NCI-H1930 (cell line): ENCODE measurements at regions not wholly inside any gene's neighbourhood (a gene's known extent, or its start where the extent isn't known, plus 50 kb on each side); places are given as distances from the start of the nearest gene placed in this dataset.
"Not testable (repeated sequence)": the region's sequence is repeated elsewhere in the genome, so short reads cannot be mapped to it uniquely, and the experiment has no call there.

Source experiments
- DNase-seq, 2 experiments: peaks; one replicate each; lab custom pipeline; 2025; lab: John Stamatoyannopoulos, UW

GRCh38 chr3:180743813-180744590, 64.7 kb upstream of the CCDC39 start:
- DNase-seq = peak; percentile 89 to 93

- no peak for DNase-seq
These were observed 68.6 kb upstream of the CCDC39 start for GRCh38 chr3:180747805-180748361.

- DNase-seq = no peak
These were observed 70.0 kb upstream of the CCDC39 start for GRCh38 chr3:180749322-180749721.

DNA sequence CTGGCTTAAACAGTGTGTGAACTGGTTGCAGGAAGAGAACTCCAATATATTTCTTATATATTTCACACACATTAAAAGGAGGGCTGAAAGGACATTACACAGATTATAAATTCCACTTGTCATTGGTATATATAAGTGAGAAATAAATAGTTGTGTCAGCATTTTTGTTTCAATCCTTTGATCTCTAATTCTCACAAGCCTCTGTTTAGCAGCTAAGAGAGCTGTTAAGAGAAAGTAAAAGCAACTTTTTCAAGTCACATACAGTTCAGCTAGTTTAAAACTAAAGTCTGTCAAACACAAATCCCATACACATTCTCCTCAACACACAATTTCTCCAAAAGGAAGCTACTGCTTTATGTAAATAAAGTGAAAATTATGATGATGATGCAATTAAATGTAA, 70.5 kb upstream of the CCDC39 start:
- DNase-seq = no peak

- DNase-seq = no peak
These were observed 76.3 kb upstream of the CCDC39 start for GRCh38 chr3:180755556-180755955.

- DNase-seq = no peak
These were observed 83.6 kb upstream of the CCDC39 start for GRCh38 chr3:180762866-180763265.

GRCh38 chr3:180764481-180764880, 85.2 kb upstream of the CCDC39 start:
- DNase-seq = no peak

- DNase-seq = no peak
These were observed 91.3 kb upstream of the CCDC39 start for GRCh38 chr3:180770639-180771038.

- DNase-seq = no peak
These were observed 97.1 kb upstream of the CCDC39 start for GRCh38 chr3:180776433-180776832.

DNA sequence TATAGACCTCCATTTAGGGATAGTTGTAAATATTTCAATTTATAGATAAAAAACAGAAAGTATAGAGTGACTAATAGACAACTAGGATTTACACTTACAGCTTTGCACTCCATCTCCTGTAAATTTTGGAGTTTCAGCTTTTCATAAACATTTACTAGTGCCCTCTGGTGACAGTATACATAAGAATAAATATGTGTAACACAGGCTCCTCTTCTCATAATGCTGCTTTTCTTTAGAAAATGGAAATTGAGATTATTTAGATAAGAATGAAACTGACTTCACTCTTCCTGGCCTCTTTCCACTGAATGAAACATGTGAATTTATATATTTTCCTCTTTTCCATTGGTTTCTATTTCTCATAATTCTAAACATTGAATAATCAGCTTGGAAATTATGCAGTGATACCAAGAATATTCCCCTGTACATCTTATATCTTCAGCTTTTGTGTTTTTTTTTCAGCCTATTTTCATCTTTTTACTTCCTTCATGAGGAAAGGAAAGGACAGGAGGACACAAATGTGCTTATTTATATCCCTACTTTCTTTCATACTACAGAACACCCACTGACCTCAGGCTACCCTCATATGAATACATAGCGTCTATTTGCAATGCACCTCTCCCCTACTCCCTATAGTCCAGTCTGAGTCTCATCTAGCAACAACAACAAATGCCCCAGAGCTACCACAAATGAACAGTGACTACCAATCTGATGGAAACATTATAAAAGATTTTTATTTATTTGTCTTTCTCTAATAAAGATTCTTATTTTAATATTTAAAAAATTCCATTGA, 103.1 kb upstream of the CCDC39 start:
- DNase-seq = no peak

DNA sequence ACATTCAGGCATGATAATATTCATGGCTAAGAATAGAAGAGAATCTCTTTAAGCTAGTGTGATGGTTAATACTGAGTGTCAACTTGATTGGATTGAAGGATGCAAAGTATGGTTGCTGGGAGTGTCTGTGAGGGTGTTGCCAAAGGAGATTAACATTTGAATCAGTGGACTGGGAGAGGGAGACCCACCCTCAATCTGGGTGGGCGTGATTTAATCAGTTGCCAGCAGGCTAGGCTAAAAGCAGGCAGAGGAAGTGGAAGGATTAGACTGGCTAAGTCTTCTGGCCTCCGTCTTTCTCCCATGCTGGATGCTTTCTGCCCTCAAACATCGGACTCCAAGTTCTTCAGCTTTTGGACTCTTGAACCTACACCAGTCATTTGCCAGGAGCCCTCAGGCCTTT, 106.9 kb upstream of the CCDC39 start:
- DNase-seq = not testable (repeated sequence)

DNA sequence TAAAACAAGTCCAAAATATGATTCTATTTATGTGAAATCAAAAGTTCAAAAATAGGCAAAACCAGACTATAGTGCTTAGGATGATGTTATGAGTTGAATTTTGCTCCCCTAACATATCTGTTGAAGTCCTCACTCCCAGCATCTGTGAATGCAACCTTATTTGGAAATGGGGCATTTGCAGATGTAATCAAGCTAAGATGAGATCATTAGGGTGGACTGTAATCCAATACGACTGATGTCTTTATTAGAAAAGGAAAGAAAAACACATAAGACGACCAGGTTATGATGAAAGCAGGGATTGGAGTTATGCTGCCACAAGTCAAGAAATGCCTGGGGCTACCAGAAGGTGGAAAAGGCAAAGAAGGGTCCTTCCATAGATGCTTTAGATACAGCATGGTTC, 110.5 kb upstream of the CCDC39 start:
- no peak for DNase-seq

- DNase-seq = no peak
These were observed 114.3 kb upstream of the FXR1 start for GRCh38 chr3:180798197-180798596.

- DNase-seq = peak in 1 of 2 experiments; percentile 13
These were observed 109.6 kb upstream of the FXR1 start for GRCh38 chr3:180802837-180803236.

- DNase-seq = peak in 1 of 2 experiments; percentile 1
These were observed 107.6 kb upstream of the FXR1 start for GRCh38 chr3:180804916-180805315.

DNA sequence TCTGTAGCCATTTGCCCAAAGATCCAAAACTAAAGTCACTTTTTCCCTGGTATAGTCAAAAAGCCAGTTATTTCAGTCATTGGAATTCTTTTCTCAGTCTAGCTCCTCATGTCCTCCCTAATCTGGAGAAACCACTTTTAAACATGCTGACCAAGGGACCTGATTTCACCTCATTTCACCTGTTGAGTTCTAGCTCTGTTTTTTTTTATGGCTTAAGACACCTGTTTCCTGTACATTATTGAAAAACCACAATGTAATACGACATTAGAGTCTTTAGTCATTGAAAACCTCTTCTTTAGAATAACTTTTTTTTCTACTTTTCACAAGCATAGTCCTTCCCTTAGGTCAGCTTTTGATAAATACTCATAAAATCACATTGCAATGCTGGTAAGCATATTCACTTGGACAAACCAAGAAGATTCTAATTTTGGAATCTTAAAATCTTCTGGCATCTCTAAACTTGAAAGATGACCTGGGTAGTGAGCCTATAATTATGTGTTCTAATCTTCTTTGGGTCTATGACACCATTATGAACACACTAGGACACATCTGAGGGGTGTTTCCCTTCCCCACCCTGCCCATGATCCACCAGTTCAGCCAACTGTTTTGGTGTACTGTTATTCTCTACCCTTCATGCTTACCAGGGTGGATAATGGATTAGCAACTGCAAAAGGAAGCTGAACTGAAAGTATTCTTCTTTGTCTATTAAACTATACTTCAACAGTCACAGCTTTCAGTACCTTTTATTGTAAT, 103.5 kb upstream of the FXR1 start:
- DNase-seq = no peak

DNA sequence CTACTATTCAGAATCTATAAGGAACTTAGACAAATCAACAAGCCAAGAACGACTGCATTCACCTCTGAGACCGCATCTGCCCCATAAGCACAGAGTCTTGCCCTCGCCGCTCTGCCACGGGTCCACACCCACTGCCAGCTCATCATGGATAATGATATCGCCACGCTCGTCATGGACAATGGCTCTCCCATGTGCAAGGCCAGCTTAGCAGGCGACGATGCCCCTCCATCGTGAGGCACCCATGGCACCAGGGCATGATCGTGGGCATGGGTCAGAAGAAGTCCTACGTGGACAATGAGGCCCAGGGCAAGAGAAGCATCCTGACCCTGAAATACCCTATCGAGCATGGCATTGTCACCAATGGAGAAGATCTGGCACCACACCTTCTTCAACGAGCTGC, 92.1 kb upstream of the FXR1 start:
- DNase-seq = no peak

- no peak for DNase-seq
These were observed 86.5 kb upstream of the FXR1 start for GRCh38 chr3:180825964-180826363.

DNA sequence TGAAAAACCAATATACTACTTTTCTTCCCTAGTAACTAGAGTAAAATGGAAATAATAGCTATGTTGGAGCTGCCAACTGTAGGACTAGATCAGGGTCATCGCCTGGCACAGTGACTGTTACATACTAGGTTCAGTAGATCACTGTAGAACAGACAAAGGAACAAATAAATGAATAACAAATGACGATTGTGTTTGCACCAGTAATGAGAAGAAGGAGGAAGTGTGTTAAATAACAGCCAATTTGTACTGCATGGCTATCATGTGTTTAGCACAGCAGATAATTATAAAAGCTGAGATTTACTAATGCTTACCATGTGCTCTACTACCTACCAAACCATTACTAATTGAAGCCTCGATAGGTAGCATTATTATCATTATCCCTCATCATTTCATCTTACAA, 85.3 kb upstream of the FXR1 start:
- DNase-seq = no peak

DNA sequence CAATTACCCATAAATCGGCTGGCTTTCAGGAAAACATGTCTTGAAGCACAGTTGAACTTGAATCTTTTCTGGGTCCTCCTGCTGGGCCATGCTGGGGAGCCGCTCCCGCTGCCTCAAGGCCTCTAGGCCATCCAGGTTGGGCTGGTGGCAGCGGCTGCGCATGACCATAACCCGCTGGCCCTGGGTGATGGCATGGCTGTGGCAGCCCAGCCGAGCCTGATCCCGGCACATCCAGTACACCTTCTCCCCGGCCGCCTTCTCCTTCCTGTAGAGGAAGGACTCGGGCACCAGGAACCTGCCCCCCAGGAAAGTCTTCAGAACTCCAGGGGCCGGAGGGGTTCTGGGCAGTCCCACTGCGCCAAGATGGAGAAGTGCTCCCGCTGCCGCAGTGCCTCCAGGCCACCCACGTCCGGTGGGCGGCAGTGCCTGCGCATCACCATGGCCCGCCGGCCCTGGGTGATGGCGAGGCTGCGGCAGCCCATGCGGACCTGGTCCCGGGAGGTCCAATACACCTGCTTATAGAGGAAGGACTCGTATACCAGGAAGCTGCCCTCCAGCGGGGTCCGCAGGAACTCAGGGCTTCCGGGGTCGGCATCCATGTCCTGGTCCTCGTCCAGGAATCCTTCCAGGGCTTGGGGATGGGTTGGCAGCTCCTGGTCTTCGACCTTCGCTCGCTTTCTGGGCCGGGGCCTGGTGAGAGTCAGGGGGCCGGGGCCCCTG, 84.3 kb upstream of the FXR1 start:
- DNase-seq = no peak

DNA sequence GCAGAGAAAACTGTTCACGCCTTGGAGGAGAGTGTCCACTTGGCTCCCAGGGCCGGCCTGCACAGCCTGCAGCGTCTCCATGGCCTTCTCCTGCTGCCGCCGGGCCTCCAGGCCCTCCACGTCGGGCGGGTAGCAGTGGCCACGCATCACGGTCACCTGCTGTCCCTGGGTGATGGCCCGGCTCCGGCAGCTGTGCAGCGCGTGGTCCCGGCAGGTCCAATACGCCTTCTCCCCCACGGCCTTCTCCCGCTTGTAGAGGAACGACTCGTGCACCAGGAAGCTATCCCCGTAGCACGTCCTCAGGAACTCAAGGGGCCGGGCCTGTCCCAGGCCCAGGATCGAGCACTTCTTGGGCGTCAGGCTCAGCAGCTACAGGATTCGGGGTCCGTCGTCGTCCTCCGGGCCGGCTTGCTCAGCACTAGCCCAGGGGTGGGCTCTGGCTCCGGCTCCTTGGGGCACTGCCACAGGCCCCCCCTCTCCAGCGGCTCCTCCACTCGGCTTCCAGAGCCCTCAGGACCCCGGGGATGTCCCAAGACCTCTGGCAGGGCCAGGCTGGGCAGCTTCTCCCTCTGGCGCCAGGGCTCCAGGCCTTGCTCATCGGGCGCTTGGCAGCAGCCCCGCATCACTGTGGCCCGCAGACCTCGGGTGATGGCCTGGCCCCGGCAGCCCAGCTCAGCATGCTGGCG, 83.6 kb upstream of the FXR1 start:
- no peak for DNase-seq
